Esophagus squamous epithelium (tissue), 5 donors: ENCODE measurements at regions not wholly inside any gene's neighbourhood (a gene's known extent, or its start where the extent isn't known, plus 50 kb on each side); places are given as distances from the start of the nearest gene placed in this dataset.
"Not testable (repeated sequence)": the region's sequence is repeated elsewhere in the genome, so short reads cannot be mapped to it uniquely, and the experiment has no call there.

Source experiments
- DNase-seq: peaks from one replicate; lab custom pipeline; 2025; lab: John Stamatoyannopoulos, UW
- H3K27ac ChIP-seq, 4 donors: fragments of 200-600 bp; sonication (generic); one replicate each; pipeline ENCODE4 v1.5.1; 2016 to 2019; ENCODE audit warnings: mild to moderate bottlenecking in 1 of 4
- H3K27me3 ChIP-seq, 4 donors: fragments of 200-600 bp; sonication (generic); 1 replicate in 3 of 4; 2 replicates in 1 of 4; pipeline versions ENCODE4 v1.5.1 to v1.6.0; 2017 to 2021; ENCODE audit warnings: antibody characterized with exemption in 1 of 4
- H3K36me3 ChIP-seq, 3 donors: fragments of 200-600 bp; sonication (generic); one replicate each; pipeline ENCODE4 v1.5.1; 2016 to 2019
- H3K4me1 ChIP-seq, 3 donors: fragments of 200-600 bp; sonication (generic); one replicate each; pipeline ENCODE4 v1.5.1; 2017 to 2019
- H3K4me3 ChIP-seq, 4 donors: fragments of 200-600 bp; sonication (generic); 1 replicate in 3 of 4; 2 replicates in 1 of 4; pipeline ENCODE4 v1.5.1; 2016 to 2019; ENCODE audit warnings: mild to moderate bottlenecking in 2 of 4, moderate library complexity in 1 of 4
- H3K9me3 ChIP-seq, 3 donors: fragments of 200-600 bp; sonication (generic); one replicate each; pipeline ENCODE4 v1.5.1; 2016 to 2019
- POLR2A ChIP-seq, 4 donors: fragments of 450-650 bp; IDR thresholded peaks; one replicate each; pipeline ENCODE4 v1.6.1; 2017; ENCODE audit warnings: antibody characterized with exemption in 4 of 4, mild to moderate bottlenecking in 4 of 4, moderate library complexity in 3 of 4
- WGBS, 2 donors: methylation state at CpG; one replicate each; pipeline ENCODE4 v1.1.5; 2018; 5-methylcytosine and 5-hydroxymethylcytosine counted together
- intact Hi-C: fragments of 100-400 bp; cut with DNase I; formaldehyde crosslinking; loops from one replicate; pipeline ENCODE4 v1.15.0; 2022
- TF ChIP-seq, protein P1 (sequence below), 6 experiments: fragments of 450-650 bp in 4 of 6; fragments of 200-600 bp in 2 of 6; sonication (generic) in 2 of 6; IDR thresholded peaks; one replicate each; pipeline ENCODE4 v1.5.1; 2016 to 2019; ENCODE audit warnings: antibody characterized with exemption in 6 of 6, mild to moderate bottlenecking in 4 of 6, moderate library complexity in 4 of 6
- donor health status: DM: yes; HTN: yes; CAD: no.

DNA sequence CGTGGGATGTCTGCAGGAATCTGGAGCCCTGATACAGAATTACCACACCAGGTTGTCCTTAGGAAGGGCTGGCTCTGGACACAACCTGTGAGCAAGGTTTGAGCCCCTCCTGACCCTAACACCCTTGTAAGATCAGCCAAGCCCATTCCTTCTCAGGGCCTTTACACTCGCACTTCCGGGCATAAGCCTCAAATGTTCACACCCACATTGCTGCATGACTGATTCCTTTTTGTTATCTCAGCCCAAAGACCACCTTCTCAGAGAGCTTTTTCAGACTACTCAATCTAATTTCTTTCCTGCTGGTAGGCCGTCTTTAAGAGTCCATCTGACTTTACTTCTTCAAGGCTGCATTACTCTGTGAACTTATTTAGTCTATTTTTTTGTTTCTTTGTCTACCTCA lies 464.0 kb upstream of the SPRED2 start:
- WGBS, 2 donors: 89 to 91% methylated on average over 4 of the region's 4 CpGs

DNA sequence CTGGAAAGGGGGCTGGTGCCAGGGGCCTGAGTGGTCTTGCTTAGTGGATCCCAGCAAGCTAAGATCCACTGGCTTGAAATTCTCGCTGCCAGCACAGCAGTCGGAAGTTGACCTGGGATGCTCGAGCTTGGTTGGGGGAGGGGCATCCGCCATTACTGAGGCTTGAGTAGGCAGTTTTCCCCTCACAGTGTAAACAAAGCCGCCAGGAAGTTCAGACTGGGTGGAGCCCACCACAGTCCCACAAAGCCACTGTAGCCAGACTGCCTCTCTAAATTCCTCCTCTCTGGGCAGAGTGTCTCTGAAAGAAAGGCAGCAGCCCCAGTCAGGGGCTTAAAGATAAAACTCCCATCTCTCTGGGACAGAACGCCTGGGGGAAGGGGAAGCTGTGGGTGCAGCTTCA lies 457.7 kb upstream of the SPRED2 start:
- H3K9me3 ChIP-seq, intact Hi-C loops, H3K36me3 ChIP-seq, H3K4me3 ChIP-seq, H3K4me1 ChIP-seq, H3K27ac ChIP-seq, DNase-seq: not testable (repeated sequence)
- WGBS, 2 donors: no CpG with 5 or more reads among the region's 6 CpGs
- peaks cover 0 to 12% (median 0%) of the 10 kb centered on the region in 4 donors for H3K27me3 ChIP-seq

More for the DNA sequence above, 464.0 kb upstream of the SPRED2 start:
- Histone ChIP-seq H3K4me3 (no peak overlapping the region), H3K9me3 (no peaks in the 10 kb centered on the region), H3K27ac (no peak overlapping the region), H3K36me3 (no peaks in the 10 kb centered on the region), H3K27me3 (no peaks in the 10 kb centered on the region), H3K4me1 (no peaks in the 10 kb centered on the region)
- TF ChIP-seq, protein P1, sequence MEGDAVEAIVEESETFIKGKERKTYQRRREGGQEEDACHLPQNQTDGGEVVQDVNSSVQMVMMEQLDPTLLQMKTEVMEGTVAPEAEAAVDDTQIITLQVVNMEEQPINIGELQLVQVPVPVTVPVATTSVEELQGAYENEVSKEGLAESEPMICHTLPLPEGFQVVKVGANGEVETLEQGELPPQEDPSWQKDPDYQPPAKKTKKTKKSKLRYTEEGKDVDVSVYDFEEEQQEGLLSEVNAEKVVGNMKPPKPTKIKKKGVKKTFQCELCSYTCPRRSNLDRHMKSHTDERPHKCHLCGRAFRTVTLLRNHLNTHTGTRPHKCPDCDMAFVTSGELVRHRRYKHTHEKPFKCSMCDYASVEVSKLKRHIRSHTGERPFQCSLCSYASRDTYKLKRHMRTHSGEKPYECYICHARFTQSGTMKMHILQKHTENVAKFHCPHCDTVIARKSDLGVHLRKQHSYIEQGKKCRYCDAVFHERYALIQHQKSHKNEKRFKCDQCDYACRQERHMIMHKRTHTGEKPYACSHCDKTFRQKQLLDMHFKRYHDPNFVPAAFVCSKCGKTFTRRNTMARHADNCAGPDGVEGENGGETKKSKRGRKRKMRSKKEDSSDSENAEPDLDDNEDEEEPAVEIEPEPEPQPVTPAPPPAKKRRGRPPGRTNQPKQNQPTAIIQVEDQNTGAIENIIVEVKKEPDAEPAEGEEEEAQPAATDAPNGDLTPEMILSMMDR (IDR thresholded peaks at IDR 0.05): no peak
- TF ChIP-seq POLR2A (IDR thresholded peaks at IDR 0.05): no peak
- intact Hi-C loops: no loop called here
- no peak for DNase-seq

DNA sequence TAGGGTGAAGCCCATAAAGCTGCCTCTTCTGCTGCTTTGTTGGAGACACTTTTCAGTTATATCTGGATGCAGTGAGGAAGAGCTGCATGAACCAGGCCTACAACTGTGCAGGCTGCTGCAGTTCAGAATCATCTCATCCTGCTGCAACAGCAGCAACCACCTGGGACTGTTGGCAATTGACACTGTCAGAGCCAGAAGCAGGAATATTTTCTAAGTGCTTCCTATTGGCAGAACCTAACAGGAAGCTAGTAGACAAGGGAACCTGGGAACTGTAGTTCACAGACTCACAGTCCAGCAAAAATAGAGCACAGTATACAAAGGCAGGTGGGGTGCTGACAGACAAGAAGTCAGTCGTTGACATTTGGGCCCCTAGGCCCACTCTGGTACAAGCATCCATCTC lies 452.9 kb upstream of the SPRED2 start:
- peaks cover 0 to 5% (median 0%) of the 10 kb centered on the region in 4 donors for H3K27me3 ChIP-seq
- no peaks in the 10 kb centered on the region for H3K9me3 ChIP-seq
- no peak overlapping the region for H3K27ac ChIP-seq
- H3K4me3 ChIP-seq: no peak overlapping the region
- no peaks in the 10 kb centered on the region for H3K36me3 ChIP-seq
- intact Hi-C loops: no loop called here
- 33 to 67% methylated on average over 1 of the region's 1 CpG for WGBS, 2 donors
- no peaks in the 10 kb centered on the region for H3K4me1 ChIP-seq
- TF ChIP-seq, protein P1 (IDR thresholded peaks at IDR 0.05): no peak
- TF ChIP-seq POLR2A (IDR thresholded peaks at IDR 0.05): no peak
- no peak for DNase-seq

DNA sequence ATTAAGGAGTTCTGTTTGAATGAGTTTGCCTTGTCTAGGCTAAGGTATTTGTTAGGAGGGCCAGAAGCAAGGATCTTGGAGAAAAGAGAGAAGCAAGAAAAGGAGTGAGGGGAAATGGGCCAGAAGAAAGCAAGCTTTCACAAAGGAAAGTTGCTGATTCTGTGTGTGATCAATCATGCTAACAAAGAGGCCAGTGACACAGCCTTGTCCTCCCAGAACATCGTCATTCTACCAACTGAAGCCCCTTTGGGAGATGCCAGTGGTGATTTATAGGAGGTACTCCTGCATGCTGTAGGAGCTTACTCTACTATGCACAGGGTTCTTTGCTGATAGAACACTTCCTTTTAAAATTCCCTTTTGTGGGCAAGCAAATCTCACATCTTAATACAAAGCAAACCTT lies 449.2 kb upstream of the SPRED2 start:
- Histone ChIP-seq H3K27me3 (no peaks in the 10 kb centered on the region), H3K36me3 (no peaks in the 10 kb centered on the region), H3K4me1 (peaks cover 0 to 13% (median 0%) of the 10 kb centered on the region in 3 donors), H3K4me3 (no peak overlapping the region), H3K27ac (no peak overlapping the region), H3K9me3 (no peaks in the 10 kb centered on the region)
- intact Hi-C loops: no loop called here
- no peak for DNase-seq
- WGBS, 2 donors: 56 to 71% methylated on average over 1 of the region's 1 CpG
- no peak for TF ChIP-seq POLR2A (IDR thresholded peaks at IDR 0.05)
- TF ChIP-seq, protein P1 (IDR thresholded peaks at IDR 0.05): no peak

DNA sequence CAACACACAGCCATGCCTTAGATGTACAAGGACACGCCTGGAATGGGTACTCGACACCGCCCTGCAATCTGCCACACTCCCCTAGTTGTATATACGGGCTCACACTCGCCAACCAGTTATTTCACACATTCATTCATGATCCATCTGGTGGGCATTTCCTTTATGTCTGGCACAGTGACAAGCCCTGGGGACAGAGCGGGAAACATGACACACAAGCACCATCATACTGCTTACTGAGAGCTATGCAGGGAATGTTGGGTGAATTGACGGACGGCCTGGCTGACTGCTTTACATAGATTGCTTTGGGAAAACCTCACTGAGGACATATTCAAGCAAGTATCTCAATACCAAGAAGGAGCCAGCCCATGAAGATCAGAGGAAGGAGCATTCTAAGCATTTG lies 448.0 kb upstream of the SPRED2 start:
- intact Hi-C loops: no loop called here
- WGBS, 2 donors: 73 to 86% methylated on average over 6 to 8 of the region's 8 CpGs
- H3K36me3 ChIP-seq: no peaks in the 10 kb centered on the region
- H3K9me3 ChIP-seq: no peaks in the 10 kb centered on the region
- H3K27me3 ChIP-seq: no peaks in the 10 kb centered on the region
- peaks cover 0 to 13% (median 0%) of the 10 kb centered on the region in 3 donors for H3K4me1 ChIP-seq
- no peak for DNase-seq
- no peak overlapping the region for H3K27ac ChIP-seq
- H3K4me3 ChIP-seq: no peak overlapping the region
- no peak for TF ChIP-seq POLR2A (IDR thresholded peaks at IDR 0.05)
- TF ChIP-seq, protein P1 (IDR thresholded peaks at IDR 0.05): no peak

DNA sequence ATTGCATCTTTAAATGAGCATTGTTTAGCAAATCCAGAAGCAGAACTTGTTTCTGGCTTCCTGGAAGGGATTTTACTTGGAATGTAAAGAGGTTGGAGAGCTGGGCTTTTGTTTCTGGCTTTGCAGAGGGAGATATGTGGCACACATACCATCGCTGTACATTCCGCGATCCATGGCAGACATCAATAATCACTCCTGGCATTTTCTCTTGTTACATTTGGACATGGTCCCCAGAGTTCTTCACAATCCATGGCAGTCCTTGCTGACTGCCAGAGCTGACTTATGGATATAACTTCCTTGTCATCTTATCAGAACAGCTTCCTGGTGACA lies 445.6 kb upstream of the SPRED2 start:
- WGBS, 2 donors: 33 to 45% methylated on average over 3 of the region's 3 CpGs
- no peak for DNase-seq
- intact Hi-C loops: no loop called here
- no peak overlapping the region for H3K27ac ChIP-seq
- H3K4me1 ChIP-seq: peaks cover 0 to 13% (median 0%) of the 10 kb centered on the region in 3 donors
- H3K36me3 ChIP-seq: no peaks in the 10 kb centered on the region
- H3K4me3 ChIP-seq: no peak overlapping the region
- no peaks in the 10 kb centered on the region for H3K27me3 ChIP-seq
- TF ChIP-seq, protein P1 (IDR thresholded peaks at IDR 0.05): no peak
- no peak for TF ChIP-seq POLR2A (IDR thresholded peaks at IDR 0.05)
- H3K9me3 ChIP-seq: no peaks in the 10 kb centered on the region
